SU-DHL-6 (cell line): ENCODE measurements at regions not wholly inside any gene's neighbourhood (a gene's known extent, or its start where the extent isn't known, plus 50 kb on each side); places are given as distances from the start of the nearest gene placed in this dataset.

Experiments
- H2AFZ ChIP-seq: fragments of 200-600 bp; sonication (generic); 2 replicates; pipeline ENCODE4 v1.6.1; 2014; ENCODE audit warnings: low read depth, mild to moderate bottlenecking, moderate library complexity, mixed read lengths, antibody characterized with exemption, low read length; ENCODE audit not compliant: severe bottlenecking
- H3F3A ChIP-seq: fragments of 200-600 bp; shearing (Covaris generic); 2 replicates; pipeline ENCODE4 v1.6.0; 2016; ENCODE audit warnings: antibody characterized with exemption, mild to moderate bottlenecking; ENCODE audit not compliant: insufficient read depth
- H3K27ac ChIP-seq: fragments of 200-600 bp; sonication (generic); 2 replicates; pipeline ENCODE4 v1.5.1; 2016; ENCODE audit warnings: low read depth, mild to moderate bottlenecking, low read length, moderate library complexity, mixed read lengths
- H3K27me3 ChIP-seq: fragments of 200-600 bp; sonication (generic), shearing (Covaris generic); 2 replicates; pipeline ENCODE4 v1.6.0; 2014; ENCODE audit warnings: mild to moderate bottlenecking, low read length
- H3K36me3 ChIP-seq: fragments of 200-600 bp; sonication (generic); 2 replicates; pipeline ENCODE4 v1.6.1; 2014; ENCODE audit warnings: mild to moderate bottlenecking, low read length, mixed read lengths
- H3K4me2 ChIP-seq: fragments of 300-600, 200-600 bp; shearing (Covaris generic), sonication (generic); 2 replicates; pipeline ENCODE4 v1.6.0; 2014; ENCODE audit warnings: low read length, low read depth, mild to moderate bottlenecking; ENCODE audit not compliant: poor library complexity, severe bottlenecking
- H3K4me3 ChIP-seq: fragments of 200-600 bp; sonication (generic); 2 replicates; pipeline ENCODE4 v1.5.1; 2014; ENCODE audit warnings: antibody characterized with exemption, low read length, mild to moderate bottlenecking, mixed read lengths; ENCODE audit not compliant: insufficient read depth, poor library complexity, severe bottlenecking
- H3K79me2 ChIP-seq: fragments of 200-600 bp; sonication (generic); 2 replicates; pipeline ENCODE4 v1.6.1; 2014; ENCODE audit warnings: mild to moderate bottlenecking, low read length, moderate library complexity; ENCODE audit not compliant: insufficient read depth
- H3K9ac ChIP-seq: fragments of 200-600 bp; sonication (generic); 2 replicates; pipeline ENCODE4 v1.7.0; 2014; ENCODE audit warnings: mild to moderate bottlenecking, low read length
- H3K9me2 ChIP-seq: fragments of 200-600 bp; sonication (generic); replicated peaks from 2 replicates; pipeline ENCODE4 v1.6.1; 2014; ENCODE audit warnings: low read length; ENCODE audit not compliant: insufficient read depth
- H3K9me3 ChIP-seq: fragments of 200-600 bp; sonication (generic); 2 replicates; pipeline ENCODE4 v1.6.1; 2014; ENCODE audit warnings: low read length, mixed read lengths; ENCODE audit not compliant: insufficient read depth
- H4K20me1 ChIP-seq: fragments of 200-600 bp; sonication (generic); 2 replicates; pipeline ENCODE4 v1.6.1; 2014; ENCODE audit warnings: low read depth, mild to moderate bottlenecking, antibody characterized with exemption, low read length, moderate library complexity, mixed read lengths
- EZH2phosphoT487 ChIP-seq: fragments of 200-600 bp; sonication (generic), shearing (Covaris generic); conservative IDR thresholded peaks from 2 replicates; pipeline ENCODE4 v1.6.1; 2018; ENCODE audit warnings: mild to moderate bottlenecking, antibody characterized with exemption, low read length, moderate library complexity, mixed read lengths
- TF ChIP-seq, protein P1 (sequence below): fragments of 200-600 bp; sonication (generic); IDR thresholded peaks from one replicate; pipeline ENCODE4 v1.5.1; 2017; ENCODE audit warnings: antibody characterized with exemption, mild to moderate bottlenecking, low read length, moderate library complexity; ENCODE audit not compliant: insufficient read depth, poor library complexity, severe bottlenecking

DNA sequence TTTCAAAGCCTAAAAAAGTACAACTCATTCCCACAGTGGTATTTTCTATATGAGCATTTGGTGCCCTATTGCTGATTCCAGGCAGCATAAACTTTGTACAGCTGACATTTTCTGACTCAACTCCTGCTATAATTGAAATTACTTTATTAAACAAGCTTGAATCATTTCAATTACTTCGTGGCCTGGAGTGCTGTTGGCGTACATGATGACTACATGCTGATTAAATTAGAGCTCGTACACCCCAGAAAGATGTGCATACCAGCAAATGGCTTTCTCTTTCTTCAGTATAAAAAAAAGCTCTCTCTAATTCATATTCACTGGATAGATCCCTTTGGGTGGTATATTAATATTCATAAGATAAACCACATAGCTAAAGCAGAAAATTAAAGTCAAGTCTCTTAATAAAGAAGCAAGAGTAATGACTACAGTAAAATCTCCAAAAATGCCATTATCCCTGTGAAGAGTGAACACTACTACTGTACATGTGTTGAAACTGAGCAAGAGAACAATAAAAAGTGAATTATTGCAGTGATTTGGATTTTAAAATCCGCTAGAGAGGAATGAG, 245.0 kb upstream of the IGFBP7 start:
- Histone ChIP-seq H3K36me3 (no peaks in the 10 kb centered on the region), H3K79me2 (no peaks in the 10 kb centered on the region), H3K4me2 (no peak overlapping the region), H3K27me3 (no peaks in the 10 kb centered on the region), H4K20me1 (no peaks in the 10 kb centered on the region), H3F3A (no peaks in the 10 kb centered on the region), H3K9me2 (no peaks in the 10 kb centered on the region), H3K9ac (no peak overlapping the region), H3K27ac (no peak overlapping the region), H3K4me3 (no peak overlapping the region), H2AFZ (no peak overlapping the region), H3K9me3 (no peaks in the 10 kb centered on the region)
- TF ChIP-seq, protein P1, sequence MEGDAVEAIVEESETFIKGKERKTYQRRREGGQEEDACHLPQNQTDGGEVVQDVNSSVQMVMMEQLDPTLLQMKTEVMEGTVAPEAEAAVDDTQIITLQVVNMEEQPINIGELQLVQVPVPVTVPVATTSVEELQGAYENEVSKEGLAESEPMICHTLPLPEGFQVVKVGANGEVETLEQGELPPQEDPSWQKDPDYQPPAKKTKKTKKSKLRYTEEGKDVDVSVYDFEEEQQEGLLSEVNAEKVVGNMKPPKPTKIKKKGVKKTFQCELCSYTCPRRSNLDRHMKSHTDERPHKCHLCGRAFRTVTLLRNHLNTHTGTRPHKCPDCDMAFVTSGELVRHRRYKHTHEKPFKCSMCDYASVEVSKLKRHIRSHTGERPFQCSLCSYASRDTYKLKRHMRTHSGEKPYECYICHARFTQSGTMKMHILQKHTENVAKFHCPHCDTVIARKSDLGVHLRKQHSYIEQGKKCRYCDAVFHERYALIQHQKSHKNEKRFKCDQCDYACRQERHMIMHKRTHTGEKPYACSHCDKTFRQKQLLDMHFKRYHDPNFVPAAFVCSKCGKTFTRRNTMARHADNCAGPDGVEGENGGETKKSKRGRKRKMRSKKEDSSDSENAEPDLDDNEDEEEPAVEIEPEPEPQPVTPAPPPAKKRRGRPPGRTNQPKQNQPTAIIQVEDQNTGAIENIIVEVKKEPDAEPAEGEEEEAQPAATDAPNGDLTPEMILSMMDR: no peak
- no peak for TF ChIP-seq EZH2phosphoT487

GRCh38 chr4:57351731-57352130, 241.5 kb upstream of the IGFBP7 start:
- Histone ChIP-seq H3K27me3 (no peaks in the 10 kb centered on the region), H3K9me3 (no peaks in the 10 kb centered on the region), H3K4me3 (no peak overlapping the region), H3F3A (no peaks in the 10 kb centered on the region), H3K9me2 (no peaks in the 10 kb centered on the region), H3K27ac (no peak overlapping the region), H3K9ac (no peak overlapping the region), H2AFZ (no peak overlapping the region), H4K20me1 (no peaks in the 10 kb centered on the region), H3K4me2 (no peak overlapping the region), H3K79me2 (no peaks in the 10 kb centered on the region), H3K36me3 (no peaks in the 10 kb centered on the region)
- no peak for TF ChIP-seq EZH2phosphoT487
- TF ChIP-seq, protein P1: no peak

GRCh38 chr4:57344296-57344695, 234.1 kb upstream of the IGFBP7 start:
- TF ChIP-seq EZH2phosphoT487: no peak
- TF ChIP-seq, protein P1: no peak
- H3K9ac ChIP-seq: no peak overlapping the region
- no peak overlapping the region for H3K27ac ChIP-seq
- no peaks in the 10 kb centered on the region for H3K9me3 ChIP-seq
- H4K20me1 ChIP-seq: no peaks in the 10 kb centered on the region
- no peak overlapping the region for H2AFZ ChIP-seq
- no peaks in the 10 kb centered on the region for H3K36me3 ChIP-seq
- no peaks in the 10 kb centered on the region for H3K27me3 ChIP-seq
- no peaks in the 10 kb centered on the region for H3F3A ChIP-seq
- H3K4me3 ChIP-seq: no peak overlapping the region
- H3K4me2 ChIP-seq: no peak overlapping the region
- H3K79me2 ChIP-seq: no peaks in the 10 kb centered on the region
- no peaks in the 10 kb centered on the region for H3K9me2 ChIP-seq
